Cardiac muscle cell (in vitro differentiated cells and primary cell): ENCODE measurements at regions not wholly inside any gene's neighbourhood (a gene's known extent, or its start where the extent isn't known, plus 50 kb on each side); places are given as distances from the start of the nearest gene placed in this dataset.

Source experiments
- DNase-seq, 2 donors: peaks; one replicate each; pipeline versions ENCODE4 v3.0.0 to v3.0.0-alpha.2; 2010 to 2017; ENCODE audit warnings: low read depth in 1 of 2, low spot score in 1 of 2
- H3K27ac ChIP-seq: fragments of 200-600 bp; sonication (generic); 2 replicates; pipeline ENCODE4 v1.5.1; 2016
- H3K27me3 ChIP-seq: fragments of 200-600 bp; sonication (generic); 2 replicates; pipeline ENCODE4 v1.6.0; 2016; ENCODE audit warnings: control low read depth
- H3K36me3 ChIP-seq: fragments of 200-600 bp; sonication (generic); 2 replicates; pipeline ENCODE4 v1.5.1; 2016; ENCODE audit warnings: control low read depth
- H3K4me1 ChIP-seq: fragments of 200-600 bp; sonication (generic); 2 replicates; pipeline ENCODE4 v1.8.1; 2017; ENCODE audit warnings: low read depth, mild to moderate bottlenecking, mixed run types
- H3K4me3 ChIP-seq: fragments of 200-600 bp; sonication (generic); 2 replicates; pipeline ENCODE4 v1.5.1; 2016; ENCODE audit warnings: mild to moderate bottlenecking
- H3K9me3 ChIP-seq: fragments of 200-600 bp; sonication (generic); 2 replicates; pipeline ENCODE4 v1.5.1; 2017; ENCODE audit warnings: low read depth, mild to moderate bottlenecking, control low read depth
- TF ChIP-seq, protein P1 (sequence below): IDR thresholded peaks from 2 replicates; pipeline ENCODE4 v1.5.1; 2012; ENCODE audit warnings: low read depth, mild to moderate bottlenecking, low read length

DNA sequence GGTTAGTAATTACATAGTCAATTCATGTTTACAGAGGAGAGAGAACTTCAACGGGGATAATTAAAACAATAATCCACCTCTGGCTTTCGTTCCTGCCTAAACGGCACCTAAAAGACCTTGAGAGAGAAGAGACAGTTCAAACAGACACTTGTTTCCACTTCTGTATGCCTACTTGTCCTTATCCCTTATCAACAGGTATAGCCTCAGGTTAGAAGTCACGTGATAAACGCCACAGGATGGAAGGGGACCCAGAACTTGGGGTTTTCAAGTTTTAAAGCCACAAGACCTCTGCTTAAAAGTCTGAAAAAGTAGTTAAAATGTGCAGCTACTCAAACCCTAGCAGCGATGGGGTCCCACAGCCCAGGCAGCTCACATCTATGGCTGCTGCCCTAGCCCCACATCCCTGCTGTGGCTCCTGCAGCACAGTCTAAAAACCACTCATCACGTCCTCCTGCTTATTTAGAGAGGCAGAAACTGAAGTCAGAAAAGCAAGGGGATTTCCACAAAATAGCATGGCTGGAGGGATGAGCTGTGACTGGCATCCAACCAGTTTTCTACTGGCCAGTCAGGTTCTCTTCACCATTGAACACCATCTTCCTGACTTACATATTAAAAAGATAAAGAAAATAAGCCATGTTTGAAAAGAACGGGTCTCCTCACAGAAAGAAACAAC is 51.2 kb upstream of the SEC16B start:
- Histone ChIP-seq H3K27ac (no peak overlapping the region), H3K9me3 (no peaks in the 10 kb centered on the region), H3K36me3 (no peaks in the 10 kb centered on the region), H3K4me3 (no peak overlapping the region), H3K4me1 (peaks cover 3% of the 10 kb centered on the region), H3K27me3 (no peaks in the 10 kb centered on the region)
- DNase-seq = no peak
- TF ChIP-seq, protein P1, sequence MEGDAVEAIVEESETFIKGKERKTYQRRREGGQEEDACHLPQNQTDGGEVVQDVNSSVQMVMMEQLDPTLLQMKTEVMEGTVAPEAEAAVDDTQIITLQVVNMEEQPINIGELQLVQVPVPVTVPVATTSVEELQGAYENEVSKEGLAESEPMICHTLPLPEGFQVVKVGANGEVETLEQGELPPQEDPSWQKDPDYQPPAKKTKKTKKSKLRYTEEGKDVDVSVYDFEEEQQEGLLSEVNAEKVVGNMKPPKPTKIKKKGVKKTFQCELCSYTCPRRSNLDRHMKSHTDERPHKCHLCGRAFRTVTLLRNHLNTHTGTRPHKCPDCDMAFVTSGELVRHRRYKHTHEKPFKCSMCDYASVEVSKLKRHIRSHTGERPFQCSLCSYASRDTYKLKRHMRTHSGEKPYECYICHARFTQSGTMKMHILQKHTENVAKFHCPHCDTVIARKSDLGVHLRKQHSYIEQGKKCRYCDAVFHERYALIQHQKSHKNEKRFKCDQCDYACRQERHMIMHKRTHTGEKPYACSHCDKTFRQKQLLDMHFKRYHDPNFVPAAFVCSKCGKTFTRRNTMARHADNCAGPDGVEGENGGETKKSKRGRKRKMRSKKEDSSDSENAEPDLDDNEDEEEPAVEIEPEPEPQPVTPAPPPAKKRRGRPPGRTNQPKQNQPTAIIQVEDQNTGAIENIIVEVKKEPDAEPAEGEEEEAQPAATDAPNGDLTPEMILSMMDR = no peak

DNA sequence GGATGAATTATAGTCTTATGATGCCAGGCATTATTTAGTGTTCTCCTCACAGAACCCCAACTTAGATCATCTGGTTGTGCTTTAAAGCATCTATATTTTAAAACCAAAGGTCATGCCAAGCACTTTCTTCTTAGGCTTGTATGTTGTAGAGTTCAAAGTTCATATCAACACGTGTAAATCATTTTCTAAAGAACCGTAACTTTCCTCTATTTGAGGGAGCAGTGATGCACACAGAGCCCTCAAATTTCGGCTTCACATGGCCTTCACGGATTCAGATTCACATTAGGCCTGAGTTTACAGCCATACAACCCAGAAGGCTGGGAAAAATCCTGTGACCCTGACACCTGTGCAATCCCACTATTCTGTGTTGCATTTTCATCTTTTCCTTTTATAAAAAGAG is 52.1 kb upstream of the SEC16B start:
- Histone ChIP-seq H3K4me1 (peaks cover 3% of the 10 kb centered on the region), H3K4me3 (no peak overlapping the region), H3K27me3 (no peaks in the 10 kb centered on the region), H3K36me3 (no peaks in the 10 kb centered on the region), H3K27ac (no peak overlapping the region), H3K9me3 (no peaks in the 10 kb centered on the region)
- no peak for DNase-seq
- TF ChIP-seq, protein P1 = no peak

GRCh38 chr1:178023181-178023618 is 53.3 kb upstream of the SEC16B start:
- Histone ChIP-seq H3K4me1 (peaks cover 3% of the 10 kb centered on the region), H3K27ac (no peak overlapping the region), H3K27me3 (no peaks in the 10 kb centered on the region), H3K4me3 (no peak overlapping the region), H3K9me3 (no peaks in the 10 kb centered on the region), H3K36me3 (no peaks in the 10 kb centered on the region)
- TF ChIP-seq, protein P1 = no peak
- peak in 1 of 2 donors; percentile 13 for DNase-seq

- Histone ChIP-seq H3K27ac (no peak overlapping the region), H3K4me3 (no peak overlapping the region), H3K36me3 (no peaks in the 10 kb centered on the region), H3K4me1 (peaks cover 3% of the 10 kb centered on the region), H3K9me3 (no peaks in the 10 kb centered on the region), H3K27me3 (no peaks in the 10 kb centered on the region)
- TF ChIP-seq, protein P1 = no peak
- no peak for DNase-seq
Measured at GRCh38 chr1:178024504-178024903, 54.6 kb upstream of the SEC16B start.

DNA sequence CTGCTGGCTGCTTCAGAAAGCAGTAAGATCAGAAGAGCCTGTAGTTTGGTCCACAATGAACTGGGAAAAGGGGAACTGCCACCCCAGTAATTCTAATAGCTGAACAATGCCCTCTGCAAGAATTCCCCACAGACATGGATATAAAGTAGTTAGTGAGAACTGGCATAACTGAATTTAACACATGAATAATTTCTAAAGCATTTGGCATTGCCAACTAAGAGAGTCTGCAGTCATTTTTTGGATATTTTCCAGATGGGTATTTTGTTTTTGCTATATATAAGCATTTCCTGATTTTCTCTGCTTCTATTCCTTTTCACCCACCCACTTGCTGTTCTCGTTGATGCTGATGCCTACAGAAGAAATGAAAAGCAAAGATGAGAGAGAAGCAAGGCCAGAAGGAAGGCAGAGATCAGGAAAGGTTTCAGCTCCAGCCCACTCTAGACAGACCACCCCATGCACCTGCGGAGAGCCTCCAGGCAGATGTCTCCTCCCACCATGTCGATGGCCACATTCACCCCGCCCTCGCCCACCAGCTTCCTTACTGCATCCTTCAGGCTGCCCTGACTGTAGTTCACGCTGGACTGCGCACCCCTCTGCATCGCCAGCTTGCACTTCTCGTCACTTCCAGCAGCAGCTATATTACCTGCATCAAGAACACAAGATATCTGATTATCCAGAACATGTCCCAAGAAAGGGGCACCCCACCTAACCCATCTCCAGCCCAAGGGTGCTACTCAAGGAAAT is 55.9 kb upstream of the SEC16B start:
- Histone ChIP-seq H3K4me3 (no peak overlapping the region), H3K9me3 (no peaks in the 10 kb centered on the region), H3K4me1 (peaks cover 3% of the 10 kb centered on the region), H3K27ac (no peak overlapping the region), H3K36me3 (no peaks in the 10 kb centered on the region), H3K27me3 (no peaks in the 10 kb centered on the region)
- no peak for DNase-seq
- TF ChIP-seq, protein P1 = no peak
